Activated CD8-positive, alpha-beta T cell treated with anti-CD3 and anti-CD28 coated beads for 36 hours (primary cell): ENCODE measurements at regions not wholly inside any gene's neighbourhood (a gene's known extent, or its start where the extent isn't known, plus 50 kb on each side); places are given as distances from the start of the nearest gene placed in this dataset.
"Not testable (repeated sequence)": the region's sequence is repeated elsewhere in the genome, so short reads cannot be mapped to it uniquely, and the experiment has no call there.

Source experiments
- ATAC-seq: fragments of 200-7000 bp; cut with Tn5 transposase; one replicate; pipeline ENCODE4 v1.10.0; 2021; ENCODE audit warnings: mild to moderate bottlenecking, moderate library complexity
- CTCF ChIA-PET: fragments of 350-600 bp; sonication (Branson Sonifier 250); formaldehyde crosslinking; loops from one replicate; lab custom pipeline; 2021; ENCODE audit warnings: antibody characterized with exemption; lab: Charles Lee
- POLR2A ChIA-PET: fragments of 350-600 bp; sonication (Branson Sonifier 250); formaldehyde crosslinking; loops from one replicate; lab custom pipeline; 2021; ENCODE audit warnings: antibody characterized with exemption; lab: Charles Lee
- DNase-seq: peaks from one replicate; pipeline ENCODE4 v3.0.0-alpha.2; 2020
- H3K27ac Mint-ChIP-seq: one replicate; pipeline ENCODE4 v1.8.0; 2021; ENCODE audit warnings: mild to moderate bottlenecking, mixed read lengths
- H3K27me3 Mint-ChIP-seq: one replicate; pipeline ENCODE4 v1.8.0; 2021; ENCODE audit warnings: mixed read lengths
- H3K36me3 Mint-ChIP-seq: one replicate; pipeline ENCODE4 v1.8.0; 2021; ENCODE audit warnings: low read depth, mixed read lengths
- H3K4me1 Mint-ChIP-seq: one replicate; pipeline ENCODE4 v1.8.0; 2021; ENCODE audit warnings: low read depth, mixed read lengths
- H3K4me3 Mint-ChIP-seq: one replicate; pipeline ENCODE4 v1.8.0; 2021; ENCODE audit warnings: mild to moderate bottlenecking, moderate library complexity, mixed read lengths
- H3K9me3 Mint-ChIP-seq: one replicate; pipeline ENCODE4 v1.8.0; 2021; ENCODE audit warnings: mixed read lengths
- intact Hi-C: fragments of 100-400 bp; cut with micrococcal nuclease; formaldehyde crosslinking; loops from one replicate; pipeline ENCODE4 v1.10.0; 2022
- TF ChIP-seq, protein P1 (sequence below): fragments of 200-600 bp; IDR thresholded peaks from one replicate; pipeline ENCODE4 v1.8.0; 2022; ENCODE audit warnings: antibody characterized with exemption, mild to moderate bottlenecking

DNA sequence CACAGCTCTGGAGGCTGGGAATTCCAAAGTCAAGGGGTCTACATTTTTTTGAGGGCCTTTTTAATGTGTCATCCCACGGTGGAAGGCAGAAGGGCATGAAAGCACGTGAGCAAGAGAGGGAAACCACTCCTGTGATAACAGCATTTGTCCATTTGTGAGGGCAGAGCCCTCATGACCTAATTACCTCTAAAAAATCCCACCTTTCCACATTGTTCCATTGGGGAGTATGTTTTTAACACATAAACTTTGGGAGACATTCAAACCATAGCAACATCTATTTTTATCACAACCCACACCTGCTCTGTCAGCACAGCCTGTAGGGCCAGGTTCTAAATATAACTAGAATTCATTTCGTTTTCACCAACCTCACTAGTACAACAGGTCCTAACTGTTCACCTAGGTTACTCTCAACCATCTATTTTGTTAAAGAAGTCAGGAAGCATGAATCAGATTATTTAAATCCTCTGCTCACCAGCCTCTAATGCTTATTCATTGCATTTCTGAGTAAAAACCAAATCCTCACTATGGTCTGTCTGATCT, 92.2 kb upstream of the DPP10 start:
- no peaks in the 10 kb centered on the region for H3K4me1 Mint-ChIP-seq
- no peak overlapping the region for H3K27ac Mint-ChIP-seq
- ATAC-seq, result no peak
- H3K36me3 Mint-ChIP-seq, result no peaks in the 10 kb centered on the region
- CTCF ChIA-PET, result no interaction called here
- H3K4me3 Mint-ChIP-seq, result no peak overlapping the region
- no peaks in the 10 kb centered on the region for H3K27me3 Mint-ChIP-seq
- TF ChIP-seq, protein P1, sequence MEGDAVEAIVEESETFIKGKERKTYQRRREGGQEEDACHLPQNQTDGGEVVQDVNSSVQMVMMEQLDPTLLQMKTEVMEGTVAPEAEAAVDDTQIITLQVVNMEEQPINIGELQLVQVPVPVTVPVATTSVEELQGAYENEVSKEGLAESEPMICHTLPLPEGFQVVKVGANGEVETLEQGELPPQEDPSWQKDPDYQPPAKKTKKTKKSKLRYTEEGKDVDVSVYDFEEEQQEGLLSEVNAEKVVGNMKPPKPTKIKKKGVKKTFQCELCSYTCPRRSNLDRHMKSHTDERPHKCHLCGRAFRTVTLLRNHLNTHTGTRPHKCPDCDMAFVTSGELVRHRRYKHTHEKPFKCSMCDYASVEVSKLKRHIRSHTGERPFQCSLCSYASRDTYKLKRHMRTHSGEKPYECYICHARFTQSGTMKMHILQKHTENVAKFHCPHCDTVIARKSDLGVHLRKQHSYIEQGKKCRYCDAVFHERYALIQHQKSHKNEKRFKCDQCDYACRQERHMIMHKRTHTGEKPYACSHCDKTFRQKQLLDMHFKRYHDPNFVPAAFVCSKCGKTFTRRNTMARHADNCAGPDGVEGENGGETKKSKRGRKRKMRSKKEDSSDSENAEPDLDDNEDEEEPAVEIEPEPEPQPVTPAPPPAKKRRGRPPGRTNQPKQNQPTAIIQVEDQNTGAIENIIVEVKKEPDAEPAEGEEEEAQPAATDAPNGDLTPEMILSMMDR, result no peak
- intact Hi-C loops, result no loop called here
- H3K9me3 Mint-ChIP-seq, result peaks cover 2% of the 10 kb centered on the region
- DNase-seq, result no peak
- POLR2A ChIA-PET, result no interaction called here

DNA sequence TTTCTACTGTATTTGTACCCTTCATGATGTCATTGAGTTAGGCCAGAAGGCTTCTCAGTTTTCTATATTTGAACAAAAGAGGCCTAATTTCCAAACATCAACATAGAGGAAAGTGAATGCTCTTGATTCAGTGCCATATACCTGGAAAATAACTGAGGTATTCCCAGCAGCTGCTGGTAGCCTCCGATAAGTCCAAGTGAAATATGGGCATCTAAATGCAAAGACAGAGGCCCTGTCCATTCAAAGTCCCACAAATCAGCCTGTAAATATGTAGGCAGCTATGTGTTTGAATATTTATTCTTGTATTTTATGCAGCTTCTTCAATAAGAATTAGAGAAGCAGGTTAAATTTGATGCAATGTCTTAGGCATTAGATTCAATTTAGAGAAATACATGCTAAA, 89.5 kb upstream of the DPP10 start:
- intact Hi-C loops, result no loop called here
- ATAC-seq, result no peak
- Mint-ChIP-seq H3K27me3 (no peaks in the 10 kb centered on the region), H3K36me3 (no peaks in the 10 kb centered on the region), H3K4me3 (no peak overlapping the region), H3K4me1 (no peaks in the 10 kb centered on the region), H3K9me3 (peaks cover 2% of the 10 kb centered on the region), H3K27ac (no peak overlapping the region)
- DNase-seq, result no peak
- TF ChIP-seq, protein P1, result no peak
- ChIA-PET CTCF (no interaction called here), POLR2A (no interaction called here)

DNA sequence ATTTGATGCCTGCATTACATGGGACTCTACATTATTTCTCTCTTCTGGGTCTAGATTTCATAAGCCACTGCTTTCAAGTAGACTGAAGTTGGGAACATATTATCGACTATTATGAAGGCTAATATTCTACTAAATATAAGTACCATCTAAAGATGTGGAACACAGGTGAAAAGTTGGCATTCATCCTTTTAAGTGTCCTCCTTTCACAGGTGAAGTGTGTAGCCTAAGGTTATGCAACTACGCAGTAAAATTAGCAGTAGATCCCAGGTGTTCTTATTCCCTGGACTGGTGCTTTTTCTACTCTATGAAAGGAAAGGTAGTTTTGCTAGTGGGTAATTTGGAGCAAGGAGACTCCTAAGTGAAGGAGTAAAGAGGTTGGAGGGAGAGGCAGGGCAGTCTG, 88.2 kb upstream of the DPP10 start:
- Mint-ChIP-seq H3K27me3 (no peaks in the 10 kb centered on the region), H3K4me3 (no peak overlapping the region), H3K36me3 (no peaks in the 10 kb centered on the region), H3K4me1 (no peaks in the 10 kb centered on the region), H3K27ac (no peak overlapping the region), H3K9me3 (peaks cover 2% of the 10 kb centered on the region)
- POLR2A ChIA-PET, result no interaction called here
- no peak for ATAC-seq
- intact Hi-C loops, result no loop called here
- CTCF ChIA-PET, result no interaction called here
- DNase-seq, result no peak
- TF ChIP-seq, protein P1, result no peak

DNA sequence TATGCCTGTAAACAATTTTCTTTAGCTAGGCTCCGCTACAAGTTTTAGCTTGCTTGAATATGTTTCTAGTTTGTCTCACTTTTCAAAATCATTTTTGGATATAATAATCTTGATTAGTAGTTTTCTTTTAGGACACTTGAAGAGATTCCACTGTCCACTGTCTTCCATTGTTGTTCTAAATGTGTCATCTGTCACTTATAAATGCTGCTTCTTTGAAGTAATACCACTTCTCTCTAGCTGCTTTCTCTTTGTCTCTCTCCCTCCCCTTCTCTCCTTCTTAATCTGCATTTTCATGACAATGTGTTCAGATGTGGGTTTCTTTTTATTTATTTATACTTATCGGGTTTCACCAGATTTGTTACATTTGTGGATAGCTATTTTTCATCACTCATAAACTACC, 73.7 kb upstream of the DPP10 start:
- POLR2A ChIA-PET, result no interaction called here

DNA sequence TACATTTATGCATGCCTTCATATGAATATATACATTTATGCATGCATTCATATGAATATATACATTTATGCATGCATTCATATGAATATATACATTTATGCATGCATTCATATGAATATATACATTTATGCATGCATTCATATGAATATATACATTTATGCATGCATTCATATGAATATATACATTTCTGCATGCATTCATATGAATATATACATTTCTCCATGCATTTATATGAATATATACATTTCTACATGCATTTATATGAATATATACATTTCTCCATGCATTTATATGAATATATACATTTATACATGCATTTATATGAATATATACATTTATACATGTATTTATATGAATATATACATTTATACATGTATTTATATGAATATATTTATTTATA, 70.7 kb upstream of the DPP10 start:
- H3K9me3 Mint-ChIP-seq, result peaks cover 14% of the 10 kb centered on the region
- H3K4me1 Mint-ChIP-seq, H3K36me3 Mint-ChIP-seq, POLR2A ChIA-PET, CTCF ChIA-PET, H3K27ac Mint-ChIP-seq, DNase-seq, H3K4me3 Mint-ChIP-seq, ATAC-seq, H3K27me3 Mint-ChIP-seq, intact Hi-C loops: not testable (repeated sequence)

More for the DNA sequence above, 73.7 kb upstream of the DPP10 start:
- ATAC-seq (no peak), DNase-seq (no peak)
- Mint-ChIP-seq H3K27me3 (peaks cover 1% of the 10 kb centered on the region), H3K4me3 (no peak overlapping the region), H3K36me3 (no peaks in the 10 kb centered on the region), H3K9me3 (peaks cover 14% of the 10 kb centered on the region), H3K27ac (no peak overlapping the region), H3K4me1 (no peaks in the 10 kb centered on the region)
- intact Hi-C loops, result no loop called here
- CTCF ChIA-PET, result no interaction called here
- TF ChIP-seq, protein P1, result no peak

DNA sequence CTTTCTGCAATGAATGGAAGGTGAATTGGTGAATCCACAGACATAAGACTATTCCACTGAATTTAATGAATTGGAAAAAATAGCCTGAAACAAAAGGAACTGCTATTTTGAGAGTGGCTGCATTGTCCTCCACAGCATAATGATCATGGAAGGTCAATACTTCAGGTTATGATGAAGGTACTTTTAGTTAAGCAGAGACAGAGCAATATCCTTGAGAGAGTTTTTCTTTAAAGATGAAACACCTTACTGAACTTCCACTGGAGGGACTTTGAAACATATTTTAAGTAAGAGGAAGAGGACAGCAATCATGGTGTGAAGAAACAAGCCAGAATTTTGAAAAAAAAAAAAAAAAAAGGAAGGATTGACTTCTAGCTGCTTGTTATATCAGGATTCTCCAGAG, 68.8 kb upstream of the DPP10 start:
- POLR2A ChIA-PET, result no interaction called here
- intact Hi-C loops, result no loop called here
- ATAC-seq, result no peak

More for the DNA sequence above, 68.8 kb upstream of the DPP10 start:
- Mint-ChIP-seq H3K4me3 (no peak overlapping the region), H3K27ac (no peak overlapping the region), H3K36me3 (no peaks in the 10 kb centered on the region), H3K4me1 (no peaks in the 10 kb centered on the region), H3K27me3 (no peaks in the 10 kb centered on the region), H3K9me3 (peaks cover 8% of the 10 kb centered on the region)
- CTCF ChIA-PET, result no interaction called here
- TF ChIP-seq, protein P1, result no peak
- no peak for DNase-seq
